ENCODE measurements at regions not wholly inside any gene's neighbourhood (a gene's known extent, or its start where the extent isn't known, plus 50 kb on each side); places are given as distances from the start of the nearest gene placed in this dataset.

- DNase-seq (ENCODE audit: low read depth) = no peak
- no peak for TF ChIP-seq CTCF (IDR thresholded peaks at IDR 0.05; ENCODE audit: insufficient read depth, low read depth, low read length, missing control alignments)
- H3K4me3 ChIP-seq (ENCODE audit: low read depth, low read length) = no peak overlapping the region
Observed at GRCh38 chrX:124954402-124954801, 365.3 kb upstream of the TEX13C start.

DNA sequence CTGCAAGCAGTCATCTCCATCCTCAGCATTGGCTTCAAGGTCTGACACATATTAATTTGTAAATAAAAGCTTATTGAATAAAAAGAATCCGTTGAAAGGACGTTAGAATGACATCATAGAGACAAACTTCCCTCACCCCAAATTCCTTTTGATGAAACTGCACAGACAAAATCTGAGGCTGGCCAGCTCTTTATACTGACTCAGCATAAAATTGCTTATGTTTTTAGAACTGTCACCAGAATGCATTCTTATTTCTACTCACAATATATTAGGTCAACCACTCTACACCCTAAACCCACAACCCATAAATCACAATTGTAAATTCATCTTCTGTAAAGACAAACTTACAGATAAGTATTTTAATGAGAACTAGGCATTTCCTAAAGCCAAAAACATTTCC lies 359.2 kb upstream of the TEX13C start:
- no peak overlapping the region for H3K4me3 ChIP-seq (ENCODE audit: low read depth, low read length)
- no peak for DNase-seq (ENCODE audit: low read depth)
- no peak for TF ChIP-seq CTCF (IDR thresholded peaks at IDR 0.05; ENCODE audit: insufficient read depth, low read depth, low read length, missing control alignments)

DNA sequence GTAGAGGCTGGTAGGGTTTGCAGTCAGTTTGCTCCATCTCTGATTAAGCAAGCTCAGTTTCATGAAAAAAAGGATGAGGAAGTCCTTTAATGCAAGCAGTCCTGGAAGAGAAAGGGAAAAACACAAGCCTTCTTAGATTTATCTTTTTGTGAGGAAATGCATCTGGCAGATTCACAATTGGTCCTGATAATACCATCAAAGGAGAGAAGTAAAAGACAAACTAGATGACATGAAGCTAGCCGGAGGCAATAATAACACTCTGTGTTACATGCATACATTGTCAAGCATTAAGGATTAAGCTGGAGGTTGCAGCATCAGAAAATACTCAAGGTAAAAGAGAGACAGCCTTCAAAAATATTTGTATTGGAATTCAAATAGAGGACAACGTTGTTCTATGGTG lies 356.0 kb upstream of the TEX13C start, which contains the start of gene TENM1:
TENM1 (minus strand) TSS at position 101 of the 400 bp plus-strand sequence.
- no peak for DNase-seq (ENCODE audit: low read depth)
- H3K4me3 ChIP-seq (ENCODE audit: low read depth, low read length) = no peak within 1 kb of the TSS
- no peak for TF ChIP-seq CTCF (IDR thresholded peaks at IDR 0.05; ENCODE audit: insufficient read depth, low read depth, low read length, missing control alignments)

GRCh38 chrX:124975456-124975855 lies 344.2 kb upstream of the TEX13C start:
- no peak for TF ChIP-seq CTCF (IDR thresholded peaks at IDR 0.05; ENCODE audit: insufficient read depth, low read depth, low read length, missing control alignments)
- DNase-seq (ENCODE audit: low read depth) = no peak
- H3K4me3 ChIP-seq (ENCODE audit: low read depth, low read length) = no peak overlapping the region

- no peak for DNase-seq (ENCODE audit: low read depth)
- no peak overlapping the region for H3K4me3 ChIP-seq (ENCODE audit: low read depth, low read length)
- no peak for TF ChIP-seq CTCF (IDR thresholded peaks at IDR 0.05; ENCODE audit: insufficient read depth, low read depth, low read length, missing control alignments)
Observed at GRCh38 chrX:124981420-124981819, 338.3 kb upstream of the TEX13C start.

DNA sequence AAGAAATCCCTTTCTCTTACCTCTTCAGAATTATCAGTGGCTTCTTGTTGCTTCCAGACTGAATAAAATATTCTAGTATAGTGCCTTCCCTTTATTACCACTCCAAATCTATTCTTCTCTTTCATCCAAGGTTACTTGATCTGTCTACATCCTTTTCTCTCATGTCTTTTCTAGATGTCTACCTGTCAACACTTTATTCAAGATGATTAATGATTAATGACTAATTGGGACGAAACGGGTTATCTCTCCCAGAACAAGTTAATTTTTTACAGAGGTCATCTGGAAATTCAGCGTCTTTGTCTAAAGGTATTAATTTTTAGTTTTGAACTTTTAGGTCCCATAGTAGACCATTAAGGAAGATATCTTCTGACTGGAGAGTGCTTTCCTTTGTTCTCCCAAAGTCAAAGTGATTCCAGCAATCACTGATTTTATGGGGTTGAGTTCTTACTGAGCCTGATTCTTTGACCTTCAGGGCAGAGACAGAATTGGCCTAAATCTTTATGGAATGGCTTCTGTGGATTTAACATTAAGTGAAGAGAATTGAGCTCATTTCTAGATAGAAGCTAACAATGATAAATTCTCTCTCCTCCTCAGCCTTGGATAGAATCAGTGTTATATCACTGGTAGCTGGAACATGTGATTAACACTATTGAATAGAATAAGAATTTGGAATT lies 335.4 kb upstream of the TEX13C start:
- no peak for DNase-seq (ENCODE audit: low read depth)
- no peak for TF ChIP-seq CTCF (IDR thresholded peaks at IDR 0.05; ENCODE audit: insufficient read depth, low read depth, low read length, missing control alignments)
- H3K4me3 ChIP-seq (ENCODE audit: low read depth, low read length) = no peak overlapping the region

- H3K4me3 ChIP-seq (ENCODE audit: low read depth, low read length) = no peak overlapping the region
- no peak for DNase-seq (ENCODE audit: low read depth)
- no peak for TF ChIP-seq CTCF (IDR thresholded peaks at IDR 0.05; ENCODE audit: insufficient read depth, low read depth, low read length, missing control alignments)
Observed at GRCh38 chrX:124986284-124986683, 333.4 kb upstream of the TEX13C start.
